Ramos (cell line): ENCODE measurements at regions not wholly inside any gene's neighbourhood (a gene's known extent, or its start where the extent isn't known, plus 50 kb on each side); places are given as distances from the start of the nearest gene placed in this dataset.

ENCODE experiments used
- in situ Hi-C: fragments of 300-500 bp; cut with MboI; formaldehyde crosslinking; loops from one replicate; pipeline ENCODE4 v1.14.3; 2022; ENCODE audit warnings: low sequenced_read_pairs; ENCODE audit not compliant: unreplicated experiment

GRCh38 chr1:58156124-58156468 is 390.4 kb downstream of the OMA1 start:
- in situ Hi-C loops = no loop called here

GRCh38 chr1:58155418-58156123 is 391.0 kb downstream of the OMA1 start:
- in situ Hi-C loops = no loop called here

- in situ Hi-C loops = no loop called here
These were observed 392.3 kb downstream of the OMA1 start for GRCh38 chr1:58154256-58154655.

- in situ Hi-C loops = no loop called here
These were observed 393.8 kb downstream of the OMA1 start for GRCh38 chr1:58152697-58153096.

GRCh38 chr1:58149271-58149812 is 397.2 kb downstream of the OMA1 start:
- in situ Hi-C loops = no loop called here

- in situ Hi-C loops = no loop called here
These were observed 401.7 kb downstream of the OMA1 start for GRCh38 chr1:58144698-58145270.

- in situ Hi-C loops = no loop called here
These were observed 402.4 kb downstream of the OMA1 start for GRCh38 chr1:58143972-58144697.

- in situ Hi-C loops = no loop called here
These were observed 410.1 kb downstream of the OMA1 start for GRCh38 chr1:58136387-58136786.

- in situ Hi-C loops = no loop called here
These were observed 410.7 kb downstream of the OMA1 start for GRCh38 chr1:58135821-58136321.

GRCh38 chr1:58133562-58133961 is 413.0 kb downstream of the OMA1 start:
- in situ Hi-C loops = no loop called here

GRCh38 chr1:58123051-58123450 is 423.5 kb downstream of the OMA1 start:
- in situ Hi-C loops = no loop called here

GRCh38 chr1:58119971-58120370 is 426.6 kb downstream of the OMA1 start:
- in situ Hi-C loops = no loop called here

- in situ Hi-C loops = no loop called here
These were observed 430.2 kb downstream of the OMA1 start for GRCh38 chr1:58116284-58116683.

- in situ Hi-C loops = no loop called here
These were observed 436.8 kb downstream of the OMA1 start for GRCh38 chr1:58109646-58110200.

- in situ Hi-C loops = no loop called here
These were observed 437.7 kb downstream of the OMA1 start for GRCh38 chr1:58108783-58109182.

GRCh38 chr1:58107943-58108342 is 438.6 kb downstream of the OMA1 start:
- in situ Hi-C loops = no loop called here

GRCh38 chr1:58104960-58105359 is 441.6 kb downstream of the OMA1 start:
- in situ Hi-C loops = no loop called here

- in situ Hi-C loops = no loop called here
These were observed 449.8 kb downstream of the OMA1 start for GRCh38 chr1:58096714-58097113.

- in situ Hi-C loops = no loop called here
These were observed 451.3 kb downstream of the OMA1 start for GRCh38 chr1:58095183-58095582.

GRCh38 chr1:58094221-58094620 is 452.3 kb downstream of the OMA1 start:
- in situ Hi-C loops = no loop called here

- in situ Hi-C loops = no loop called here
These were observed 455.9 kb downstream of the OMA1 start for GRCh38 chr1:58090640-58091039.
